ENCODE measurements at regions not wholly inside any gene's neighbourhood (a gene's known extent, or its start where the extent isn't known, plus 50 kb on each side); places are given as distances from the start of the nearest gene placed in this dataset.
A peak's percentile ranks its signal among the peaks of the same experiment; 100 is the strongest.

- no peak for TF ChIP-seq USF2 (CRISPR knock-in tag; IDR thresholded peaks at IDR 0.05)
- TF ChIP-seq ZNF232 (CRISPR knock-in tag; IDR thresholded peaks at IDR 0.05): no peak
- TF ChIP-seq USF1 (CRISPR knock-in tag; IDR thresholded peaks at IDR 0.05): no peak
Measured at GRCh38 chr13:84654654-84655275, 772.5 kb upstream of the SLITRK1 start (continued).

- Mint-ChIP-seq H3K9me3 (peaks cover 42% of the 10 kb centered on the region), H3K36me3 (peaks cover 42% of the 10 kb centered on the region), H3K27me3 (ENCODE audit: low read depth) (peaks cover 6% of the 10 kb centered on the region; the same call in 1 of the 2 replicates), H3K27ac (peak overlapping the region; percentile 98), H3K4me1 (peaks cover 78% of the 10 kb centered on the region), H3K4me3 (no peak overlapping the region)
- DNase-seq (ENCODE audit: low spot score) (no peak), ATAC-seq (no peak)
- no peak for TF ChIP-seq MLX (CRISPR knock-in tag; IDR thresholded peaks at IDR 0.05)
- no peak for TF ChIP-seq USF1 (CRISPR knock-in tag; IDR thresholded peaks at IDR 0.05)
- TF ChIP-seq ELF4 (CRISPR knock-in tag; IDR thresholded peaks at IDR 0.05; ENCODE audit: low read depth): no peak
- TF ChIP-seq GABPB1 (CRISPR knock-in tag; IDR thresholded peaks at IDR 0.05): no peak
- no peak for TF ChIP-seq E2F1 (CRISPR knock-in tag; IDR thresholded peaks at IDR 0.05)
- no peak for TF ChIP-seq ETV6 (CRISPR knock-in tag; IDR thresholded peaks at IDR 0.05)
- TF ChIP-seq ATF1 (CRISPR knock-in tag; IDR thresholded peaks at IDR 0.05): no peak
- no peak for TF ChIP-seq ZNF219 (CRISPR knock-in tag; IDR thresholded peaks at IDR 0.05; ENCODE audit: borderline replicate concordance)
- TF ChIP-seq ZNF671 (CRISPR knock-in tag; IDR thresholded peaks at IDR 0.05): no peak
- no peak for TF ChIP-seq ATF2 (CRISPR knock-in tag; IDR thresholded peaks at IDR 0.05; ENCODE audit: borderline replicate concordance, low read depth)
- TF ChIP-seq RORB (CRISPR knock-in tag; IDR thresholded peaks at IDR 0.05): no peak
- TF ChIP-seq STAT6 (CRISPR knock-in tag; conservative IDR thresholded peaks at IDR 0.05; ENCODE audit: low read depth): no peak
- TF ChIP-seq CREB1 (CRISPR knock-in tag; IDR thresholded peaks at IDR 0.05): no peak
- no peak for TF ChIP-seq CDX4 (CRISPR knock-in tag; IDR thresholded peaks at IDR 0.05; ENCODE audit: borderline replicate concordance)
- no peak for TF ChIP-seq ZBTB21 (CRISPR knock-in tag; IDR thresholded peaks at IDR 0.05; ENCODE audit: borderline replicate concordance)
- CTCF ChIA-PET: no interaction called here
- POLR2A ChIA-PET: interaction anchor here (0.6 kb wide), 1 partner anchor 17 kb away, joined by 5 read pairs; no protein-coding TSS in a partner anchor
Measured at GRCh38 chr13:84653915-84654534, 771.8 kb upstream of the SLITRK1 start.
